ENCODE measurements at regions not wholly inside any gene's neighbourhood (a gene's known extent, or its start where the extent isn't known, plus 50 kb on each side); places are given as distances from the start of the nearest gene placed in this dataset.
A peak's percentile ranks its signal among the peaks of the same experiment; 100 is the strongest.

DNA sequence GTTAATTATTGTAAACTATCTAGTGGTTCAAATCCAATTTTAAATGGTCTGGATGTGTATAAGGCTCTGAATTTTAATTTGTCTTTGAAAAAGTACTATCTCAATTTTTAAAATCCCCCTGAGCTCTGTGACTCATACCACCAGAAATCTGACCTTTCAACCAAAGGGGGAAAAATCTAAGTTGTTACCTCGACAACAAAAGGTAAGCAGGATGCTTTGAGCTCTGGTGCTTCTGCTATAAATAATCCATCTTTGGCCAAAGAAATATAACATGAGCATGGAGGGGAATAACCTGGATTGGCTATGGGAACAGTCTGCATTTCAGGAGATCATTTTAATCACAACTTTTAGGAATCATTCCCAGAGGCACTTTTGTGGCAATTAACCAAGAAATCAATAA, 76.3 kb upstream of the PCSK1 start:
- no peaks in the 10 kb centered on the region for H3K9me3 Mint-ChIP-seq
- no peak for DNase-seq
- no peak overlapping the region for H3K4me3 Mint-ChIP-seq
- peaks cover 3% of the 10 kb centered on the region for H3K27me3 Mint-ChIP-seq
- ChIA-PET CTCF (no interaction called here), POLR2A (no interaction called here)
- intact Hi-C loops (cut with micrococcal nuclease): no loop called here
- no peaks in the 10 kb centered on the region for H3K36me3 Mint-ChIP-seq
- no peaks in the 10 kb centered on the region for H3K4me1 Mint-ChIP-seq (ENCODE audit: low read depth)
- H3K27ac Mint-ChIP-seq: no peak overlapping the region

DNA sequence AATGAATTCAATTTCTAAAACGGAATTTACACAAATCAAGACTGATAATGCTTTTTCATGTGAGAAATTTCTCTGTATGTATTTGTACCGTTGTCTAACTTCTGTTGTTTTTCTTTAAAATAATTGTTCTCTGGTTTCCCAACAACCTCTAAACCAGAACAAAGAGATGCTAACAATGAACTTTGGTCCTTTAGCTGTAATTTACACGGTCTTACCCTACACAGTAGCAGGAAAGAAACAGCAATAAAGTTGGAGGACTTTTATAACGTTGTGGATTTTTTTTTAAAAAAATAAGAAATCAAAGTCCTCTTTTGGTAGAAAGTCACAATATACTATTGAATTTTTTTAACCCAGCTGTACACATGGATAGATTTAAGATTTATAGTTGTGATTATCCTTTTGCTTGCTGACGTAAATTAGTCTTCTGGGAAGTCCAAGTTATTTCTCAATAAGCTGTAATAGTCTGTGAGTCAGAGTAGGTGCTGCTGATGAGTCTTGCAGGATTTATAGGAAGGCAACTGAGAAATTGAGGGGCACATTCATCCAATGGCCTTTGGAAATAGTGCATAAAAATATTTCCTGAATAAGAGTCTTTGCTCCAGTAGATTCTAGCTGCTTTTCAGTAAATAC, 76.8 kb upstream of the PCSK1 start:
- no peak for DNase-seq
- no peaks in the 10 kb centered on the region for H3K36me3 Mint-ChIP-seq
- H3K9me3 Mint-ChIP-seq: no peaks in the 10 kb centered on the region
- ChIA-PET CTCF (no interaction called here), POLR2A (no interaction called here)
- intact Hi-C loops (cut with micrococcal nuclease): no loop called here
- H3K27me3 Mint-ChIP-seq: no peaks in the 10 kb centered on the region
- no peak overlapping the region for H3K4me3 Mint-ChIP-seq
- H3K27ac Mint-ChIP-seq: no peak overlapping the region
- H3K4me1 Mint-ChIP-seq (ENCODE audit: low read depth): no peaks in the 10 kb centered on the region

DNA sequence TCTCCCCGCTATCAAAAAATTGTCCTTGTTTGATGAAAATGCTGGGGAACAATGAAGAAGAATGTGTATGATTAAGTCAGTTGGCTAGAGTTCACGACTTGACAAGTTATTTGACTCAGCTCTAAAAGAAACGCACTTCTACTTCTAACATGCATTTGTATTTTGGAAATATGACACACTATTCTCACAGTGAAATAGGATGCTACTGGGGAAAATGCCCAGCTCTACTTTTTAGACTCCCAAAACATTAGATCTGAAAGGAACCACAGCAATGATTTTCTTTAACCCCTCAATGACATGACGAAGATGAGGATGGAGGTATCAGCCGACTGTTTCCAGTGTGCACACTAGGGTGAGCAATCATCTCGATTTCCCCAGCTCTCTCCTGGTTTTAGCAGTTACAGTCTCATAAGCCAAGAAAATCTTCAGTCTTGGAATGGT, 83.6 kb upstream of the PCSK1 start:
- Mint-ChIP-seq H3K4me3 (no peak overlapping the region), H3K27me3 (peaks cover 1% of the 10 kb centered on the region), H3K27ac (no peak overlapping the region), H3K36me3 (no peaks in the 10 kb centered on the region), H3K4me1 (ENCODE audit: low read depth) (no peaks in the 10 kb centered on the region), H3K9me3 (no peaks in the 10 kb centered on the region)
- CTCF ChIA-PET: interaction anchor here (0.6 to 1.0 kb wide), 2 partner anchors 79 to 793 kb away, joined by 3 to 4 read pairs; no protein-coding TSS in a partner anchor
- POLR2A ChIA-PET: no interaction called here
- intact Hi-C loops (cut with micrococcal nuclease): no loop called here
- DNase-seq: no peak

DNA sequence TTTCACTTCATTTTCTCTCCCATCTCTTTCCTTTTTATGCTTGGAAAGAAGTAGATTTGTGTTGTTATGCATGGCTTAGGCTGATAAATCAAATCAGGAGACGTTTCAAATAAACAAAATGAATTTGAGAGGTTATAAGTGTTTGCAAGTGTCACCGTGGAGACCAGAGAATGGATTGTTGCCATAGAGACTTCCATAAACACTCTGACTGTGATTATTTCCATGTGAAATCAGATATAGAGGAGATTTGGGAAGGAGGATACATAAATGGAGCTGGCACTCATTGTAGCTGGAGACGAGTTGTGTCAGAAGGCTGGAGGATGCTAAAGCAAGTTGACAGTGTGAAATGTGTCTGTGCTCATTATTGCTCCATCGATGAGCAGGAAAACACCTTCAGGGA, 84.2 kb upstream of the PCSK1 start:
- no peaks in the 10 kb centered on the region for H3K36me3 Mint-ChIP-seq
- DNase-seq: no peak
- H3K27me3 Mint-ChIP-seq: peaks cover 1% of the 10 kb centered on the region
- H3K27ac Mint-ChIP-seq: no peak overlapping the region
- POLR2A ChIA-PET: no interaction called here
- CTCF ChIA-PET: interaction anchor here (1.0 kb wide), 1 partner anchor 78 kb away, joined by 3 read pairs; no protein-coding TSS in a partner anchor
- H3K4me1 Mint-ChIP-seq (ENCODE audit: low read depth): no peaks in the 10 kb centered on the region
- intact Hi-C loops (cut with micrococcal nuclease): no loop called here
- no peak overlapping the region for H3K4me3 Mint-ChIP-seq
- no peaks in the 10 kb centered on the region for H3K9me3 Mint-ChIP-seq

DNA sequence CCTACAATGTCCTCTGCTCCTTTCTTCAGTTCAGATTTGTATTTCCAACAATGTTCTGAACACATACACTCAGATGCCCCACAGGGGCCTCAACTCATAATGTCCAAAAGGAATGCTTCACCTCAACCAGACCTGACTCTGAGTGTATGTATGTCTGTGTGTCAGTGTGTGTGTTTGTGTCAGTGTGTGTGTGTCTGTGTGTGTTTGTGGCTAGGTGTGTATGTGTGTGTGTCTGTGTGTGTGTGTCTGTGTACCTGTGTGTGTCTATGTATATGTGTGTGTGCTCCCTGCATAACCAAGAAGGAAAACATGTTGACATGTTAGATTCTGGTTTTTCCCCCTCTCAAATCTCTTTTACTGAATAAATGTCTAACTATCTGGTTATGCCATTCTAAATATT, 87.3 kb upstream of the PCSK1 start:
- no peak for DNase-seq
- no peaks in the 10 kb centered on the region for H3K36me3 Mint-ChIP-seq
- intact Hi-C loops (cut with micrococcal nuclease): no loop called here
- H3K9me3 Mint-ChIP-seq: no peaks in the 10 kb centered on the region
- POLR2A ChIA-PET: no interaction called here
- H3K27me3 Mint-ChIP-seq: peaks cover 4% of the 10 kb centered on the region
- CTCF ChIA-PET: no interaction called here
- no peaks in the 10 kb centered on the region for H3K4me1 Mint-ChIP-seq (ENCODE audit: low read depth)
- H3K27ac Mint-ChIP-seq: no peak overlapping the region
- H3K4me3 Mint-ChIP-seq: no peak overlapping the region

DNA sequence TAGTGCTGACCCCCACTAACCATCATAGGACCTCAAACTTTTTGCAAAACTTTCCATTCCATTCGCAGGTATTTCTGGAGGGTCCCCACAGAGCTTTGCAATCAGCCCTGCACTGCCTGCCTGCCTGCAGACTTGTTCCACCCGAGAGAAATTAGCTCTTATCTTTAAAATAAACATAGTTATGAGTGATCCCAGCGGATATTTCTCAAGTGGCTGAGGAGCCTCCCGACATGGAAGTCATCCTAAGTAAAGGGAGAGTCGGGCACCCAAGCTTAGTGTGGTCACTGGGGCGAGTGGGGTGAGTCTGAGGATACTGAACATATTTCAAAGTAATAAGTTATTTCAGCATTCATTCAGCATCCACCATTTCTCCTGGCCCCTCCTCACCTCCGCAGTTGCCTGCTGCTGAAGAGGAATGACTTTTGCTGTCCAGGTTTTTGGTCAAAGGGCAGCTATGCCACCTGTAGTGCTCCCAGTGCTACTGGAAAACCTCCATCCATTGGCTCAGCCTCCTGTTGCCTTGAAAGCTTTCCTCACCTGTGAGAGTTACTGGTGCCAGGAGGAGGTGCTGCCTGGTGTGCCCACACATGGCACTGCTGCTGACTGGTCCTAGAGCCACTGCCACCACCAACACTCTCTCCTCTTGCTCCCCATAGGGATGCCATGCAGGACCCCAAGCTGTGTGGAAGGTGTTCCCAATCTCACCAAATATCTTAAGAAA, 89.7 kb upstream of the PCSK1 start:
- H3K9me3 Mint-ChIP-seq: no peaks in the 10 kb centered on the region
- no peaks in the 10 kb centered on the region for H3K36me3 Mint-ChIP-seq
- H3K4me1 Mint-ChIP-seq (ENCODE audit: low read depth): no peaks in the 10 kb centered on the region
- no peak overlapping the region for H3K4me3 Mint-ChIP-seq
- no peak overlapping the region for H3K27ac Mint-ChIP-seq
- no peak for DNase-seq
- intact Hi-C loops (cut with micrococcal nuclease): no loop called here
- H3K27me3 Mint-ChIP-seq: peaks cover 2% of the 10 kb centered on the region
- POLR2A ChIA-PET: no interaction called here
- CTCF ChIA-PET: interaction anchor here (1.0 kb wide), 1 partner anchor 79 kb away, joined by 4 read pairs; no protein-coding TSS in a partner anchor

DNA sequence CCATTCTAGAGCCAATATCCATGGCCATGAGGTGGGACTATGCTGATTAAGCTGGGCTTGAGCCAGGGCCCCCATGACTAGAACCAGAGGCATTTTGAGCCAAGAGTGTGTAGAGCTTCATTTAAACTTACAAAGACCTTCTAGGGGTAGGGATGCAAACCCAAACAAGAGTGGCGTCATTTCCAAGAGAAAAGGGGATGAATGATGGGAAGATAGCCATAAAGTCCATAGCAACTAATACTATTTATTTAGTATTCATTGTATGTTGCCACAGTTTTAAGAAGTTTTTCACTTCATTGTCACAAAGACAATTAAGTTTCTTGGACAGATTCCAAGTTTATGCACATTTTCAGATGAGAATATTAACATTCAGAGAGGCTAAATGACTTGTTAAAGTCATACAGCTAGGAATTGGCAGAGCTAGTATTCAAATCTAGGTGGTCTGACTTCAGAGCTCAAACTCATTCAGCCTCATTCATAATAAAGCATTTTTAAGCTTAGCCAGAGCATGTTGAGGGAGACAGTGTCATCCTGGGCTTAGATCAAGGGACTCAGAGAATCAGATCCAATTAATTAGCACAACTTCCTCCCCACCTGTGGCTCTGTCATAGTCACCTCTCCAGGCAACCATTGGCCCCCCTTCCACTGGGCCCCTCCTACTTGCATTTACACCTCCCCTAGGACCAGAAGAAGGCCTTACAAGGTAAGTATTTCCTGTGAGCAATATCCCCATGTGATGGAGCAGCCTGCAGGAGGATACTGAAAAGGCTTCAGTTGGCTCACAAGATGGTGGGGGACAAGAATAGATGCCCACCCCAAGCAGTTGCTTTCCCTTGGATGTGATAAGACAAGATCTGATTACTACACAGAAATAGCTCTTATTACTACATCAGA, 95.0 kb upstream of the PCSK1 start:
- POLR2A ChIA-PET: no interaction called here
- peaks cover 2% of the 10 kb centered on the region for H3K27me3 Mint-ChIP-seq
- H3K4me1 Mint-ChIP-seq (ENCODE audit: low read depth): no peaks in the 10 kb centered on the region
- H3K4me3 Mint-ChIP-seq: no peak overlapping the region
- H3K9me3 Mint-ChIP-seq: no peaks in the 10 kb centered on the region
- CTCF ChIA-PET: no interaction called here
- no peaks in the 10 kb centered on the region for H3K36me3 Mint-ChIP-seq
- no peak overlapping the region for H3K27ac Mint-ChIP-seq
- intact Hi-C loops (cut with micrococcal nuclease): no loop called here
- no peak for DNase-seq

DNA sequence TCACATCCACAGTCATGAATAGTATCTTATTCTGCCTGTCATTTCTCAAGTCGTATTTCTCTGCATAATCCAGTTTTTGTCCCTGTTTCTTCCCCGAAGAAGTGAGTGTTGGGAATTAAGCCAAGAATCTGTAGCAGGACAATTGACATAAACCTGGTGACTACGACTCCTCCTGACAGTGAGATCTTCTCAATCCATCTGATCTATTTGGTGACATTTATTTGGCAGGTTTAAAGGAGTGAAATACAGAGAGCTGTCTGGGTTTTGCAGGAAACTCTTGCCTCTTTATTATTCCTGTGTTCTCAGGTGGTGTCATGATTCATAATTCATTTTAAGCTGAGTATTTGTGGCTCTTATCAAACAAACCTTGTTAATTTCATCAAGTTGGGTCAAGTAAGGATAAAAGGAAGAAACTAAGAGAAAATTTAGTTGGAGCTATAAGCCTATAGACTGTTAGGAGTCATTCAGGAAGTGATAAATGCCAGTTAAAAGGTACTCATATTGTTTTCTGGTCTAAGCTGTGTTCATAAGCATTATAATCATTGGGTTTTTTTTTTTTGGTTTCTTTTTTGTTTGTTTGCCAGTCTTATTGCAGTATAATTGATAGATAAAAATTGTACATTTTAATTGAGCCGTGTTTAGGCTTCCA, 95.9 kb upstream of the PCSK1 start:
- CTCF ChIA-PET: no interaction called here
- H3K9me3 Mint-ChIP-seq: no peaks in the 10 kb centered on the region
- intact Hi-C loops (cut with micrococcal nuclease): no loop called here
- no peaks in the 10 kb centered on the region for H3K4me1 Mint-ChIP-seq (ENCODE audit: low read depth)
- no peaks in the 10 kb centered on the region for H3K36me3 Mint-ChIP-seq
- no peak overlapping the region for H3K27ac Mint-ChIP-seq
- H3K4me3 Mint-ChIP-seq: no peak overlapping the region
- DNase-seq: no peak
- H3K27me3 Mint-ChIP-seq: no peaks in the 10 kb centered on the region
- POLR2A ChIA-PET: interaction anchor here (0.6 kb wide), 1 partner anchor 309 kb away, joined by 3 read pairs; no protein-coding TSS in a partner anchor

DNA sequence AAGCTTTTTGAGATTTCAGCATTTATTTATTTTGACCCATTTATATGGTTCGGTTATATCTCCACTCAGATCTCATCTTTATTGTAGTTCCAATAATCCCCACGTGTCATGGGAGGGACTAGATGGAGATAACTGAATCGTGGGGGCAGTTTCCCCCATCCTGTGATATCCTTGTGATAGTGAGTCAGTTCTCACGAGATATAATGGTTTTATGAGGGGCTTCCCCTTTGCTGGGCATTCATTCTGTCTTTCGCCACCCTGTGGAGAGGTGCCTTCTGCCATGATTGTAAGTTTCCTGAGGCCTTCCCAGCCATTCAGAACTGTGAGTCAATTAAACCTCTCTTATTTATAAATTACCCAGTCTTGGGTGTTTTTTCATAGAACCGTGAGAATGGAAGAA, 96.5 kb upstream of the PCSK1 start:
- Mint-ChIP-seq H3K9me3 (no peaks in the 10 kb centered on the region), H3K4me1 (ENCODE audit: low read depth) (no peaks in the 10 kb centered on the region), H3K27ac (no peak overlapping the region), H3K36me3 (no peaks in the 10 kb centered on the region), H3K4me3 (no peak overlapping the region), H3K27me3 (no peaks in the 10 kb centered on the region)
- CTCF ChIA-PET: no interaction called here
- POLR2A ChIA-PET: no interaction called here
- no peak for DNase-seq
- intact Hi-C loops (cut with micrococcal nuclease): no loop called here

DNA sequence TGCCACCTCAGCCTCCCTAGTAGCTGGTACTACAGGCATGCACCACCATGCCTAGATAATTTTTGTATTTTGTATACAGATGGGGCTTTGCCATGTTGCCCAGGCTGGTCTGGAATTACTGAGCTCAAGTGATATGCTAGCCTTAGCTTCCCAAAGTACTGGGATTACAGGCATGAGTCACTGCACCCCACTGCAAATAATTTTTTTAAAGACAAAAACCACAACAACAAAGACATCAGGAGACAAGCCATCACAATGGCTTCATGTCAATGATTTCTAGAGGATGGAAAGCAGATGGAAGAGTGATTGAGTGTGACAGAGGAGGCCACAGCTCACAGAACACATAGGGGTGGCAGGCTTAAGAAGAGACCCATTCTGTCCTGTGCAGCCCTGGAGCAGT, 97.9 kb upstream of the PCSK1 start:
- POLR2A ChIA-PET: no interaction called here

DNA sequence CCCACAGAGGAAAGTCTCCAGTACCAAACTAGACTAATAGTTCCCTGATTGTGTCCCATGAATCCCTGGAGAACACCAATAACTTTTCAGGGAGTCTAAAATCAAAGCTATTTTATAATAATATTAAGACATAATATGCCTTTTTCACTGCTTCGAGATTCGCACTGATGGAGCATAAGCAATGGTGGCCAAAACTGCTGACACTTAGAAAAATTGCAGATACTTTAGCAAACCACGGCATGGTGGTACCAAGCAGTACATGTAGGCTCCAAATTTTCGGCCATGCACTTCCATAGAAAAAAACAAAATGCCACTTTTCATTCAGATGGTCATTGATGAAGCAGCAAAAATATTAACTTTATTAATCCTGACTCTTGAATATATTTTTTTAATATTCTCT, 100.3 kb upstream of the PCSK1 start:
- no peak for DNase-seq
- no peak overlapping the region for H3K27ac Mint-ChIP-seq
- H3K27me3 Mint-ChIP-seq: no peaks in the 10 kb centered on the region
- POLR2A ChIA-PET: no interaction called here
- H3K9me3 Mint-ChIP-seq: no peaks in the 10 kb centered on the region
- intact Hi-C loops (cut with micrococcal nuclease): loop anchor here (10.0 kb wide), 1 partner anchor 271 kb away; the partner anchor contains the start of gene ERAP1
- no peaks in the 10 kb centered on the region for H3K36me3 Mint-ChIP-seq
- CTCF ChIA-PET: no interaction called here
- peaks cover 22% of the 10 kb centered on the region for H3K4me1 Mint-ChIP-seq (ENCODE audit: low read depth)
- H3K4me3 Mint-ChIP-seq: no peak overlapping the region

More for the DNA sequence above, 97.9 kb upstream of the PCSK1 start:
- H3K9me3 Mint-ChIP-seq: no peaks in the 10 kb centered on the region
- H3K4me1 Mint-ChIP-seq (ENCODE audit: low read depth): peaks cover 3% of the 10 kb centered on the region
- no peak overlapping the region for H3K27ac Mint-ChIP-seq
- CTCF ChIA-PET: no interaction called here
- no peak overlapping the region for H3K4me3 Mint-ChIP-seq
- no peaks in the 10 kb centered on the region for H3K27me3 Mint-ChIP-seq
- intact Hi-C loops (cut with micrococcal nuclease): loop anchor here (10.0 kb wide), 1 partner anchor 274 kb away; the partner anchor contains the start of gene ERAP1
- no peak for DNase-seq
- no peaks in the 10 kb centered on the region for H3K36me3 Mint-ChIP-seq

DNA sequence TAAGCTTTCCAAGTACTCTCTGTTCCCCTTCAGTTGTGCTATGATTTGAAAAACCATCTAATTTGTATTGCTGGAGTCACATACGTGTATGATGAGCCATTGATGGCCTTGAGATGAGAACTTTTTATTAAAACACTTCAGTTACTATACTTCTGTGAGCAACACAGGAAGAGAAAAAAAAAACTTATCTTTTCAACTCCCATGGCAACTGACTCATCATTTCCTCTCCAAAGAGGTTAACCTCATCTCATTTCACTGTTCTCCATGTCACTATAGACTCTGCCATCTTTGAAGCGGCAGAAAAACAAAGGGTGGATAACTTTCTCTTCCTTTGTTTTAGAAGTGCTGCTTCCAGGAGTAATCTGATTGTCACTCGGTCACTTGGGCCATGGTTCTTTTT, 104.3 kb upstream of the PCSK1 start:
- DNase-seq: no peak
- peaks cover 33% of the 10 kb centered on the region for H3K4me1 Mint-ChIP-seq (ENCODE audit: low read depth)
- ChIA-PET POLR2A (no interaction called here), CTCF (no interaction called here)
- intact Hi-C loops (cut with micrococcal nuclease): loop anchor here (1.0 to 10.0 kb wide), 13 partner anchors 60 to 820 kb away; partner anchors contain the start of genes CAST, ERAP1 and RIOK2
- no peaks in the 10 kb centered on the region for H3K27me3 Mint-ChIP-seq
- H3K36me3 Mint-ChIP-seq: no peaks in the 10 kb centered on the region
- no peaks in the 10 kb centered on the region for H3K9me3 Mint-ChIP-seq
- peak overlapping the region; percentile 68 for H3K27ac Mint-ChIP-seq
- H3K4me3 Mint-ChIP-seq: peak overlapping the region; percentile 2
